Stomach (tissue), 8 donors: ENCODE measurements at regions not wholly inside any gene's neighbourhood (a gene's known extent, or its start where the extent isn't known, plus 50 kb on each side); places are given as distances from the start of the nearest gene placed in this dataset.
"Not testable (repeated sequence)": the region's sequence is repeated elsewhere in the genome, so short reads cannot be mapped to it uniquely, and the experiment has no call there.

ENCODE experiments used
- DNase-seq, 2 donors: peaks; one replicate each; pipeline versions ENCODE4 v3.0.0 to v3.0.0-alpha.2; 2013 to 2019
- H3K27ac ChIP-seq, 5 donors: fragments of 200-600 bp in 4 of 5; sonication (generic) in 4 of 5; one replicate each; pipeline ENCODE4 v1.5.1; 2013 to 2019; ENCODE audit warnings: mild to moderate bottlenecking in 1 of 5, moderate library complexity in 1 of 5
- H3K27me3 ChIP-seq, 3 donors: fragments of 200-600 bp; sonication (generic); one replicate each; pipeline ENCODE4 v1.5.1; 2017 to 2019; ENCODE audit warnings: mixed run types in 1 of 3
- H3K36me3 ChIP-seq, 4 donors: fragments of 200-600 bp; sonication (generic); 1 replicate in 3 of 4; 2 replicates in 1 of 4; pipeline ENCODE4 v1.5.1; 2016 to 2019
- H3K4me1 ChIP-seq, 4 donors: fragments of 200-600 bp; sonication (generic); one replicate each; pipeline ENCODE4 v1.5.1; 2016 to 2019
- H3K4me3 ChIP-seq, 4 donors: fragments of 200-600 bp; sonication (generic) in 3 of 4; one replicate each; pipeline ENCODE4 v1.5.1; 2016 to 2019; ENCODE audit warnings: mild to moderate bottlenecking in 1 of 4
- H3K9me3 ChIP-seq, 4 donors: fragments of 200-600 bp; sonication (generic); one replicate each; pipeline ENCODE4 v1.5.1; 2016 to 2019
- EP300 ChIP-seq: sonication (generic); formaldehyde crosslinking; IDR thresholded peaks from one replicate; pipeline ENCODE4 v1.6.1; 2017; ENCODE audit warnings: antibody characterized with exemption
- POLR2A ChIP-seq, 4 donors: fragments of 450-650 bp; IDR thresholded peaks; one replicate each; pipeline ENCODE4 v1.6.1; 2016; ENCODE audit warnings: antibody characterized with exemption in 4 of 4, control low read depth in 2 of 4, mild to moderate bottlenecking in 1 of 4, moderate library complexity in 1 of 4
- POLR2AphosphoS5 ChIP-seq, 3 donors: sonication (generic); formaldehyde crosslinking; IDR thresholded peaks; one replicate each; pipeline ENCODE4 v1.6.1; 2016; ENCODE audit warnings: antibody characterized with exemption in 3 of 3
- WGBS, 5 donors: extraction: QIAGEN DNeasy Blood & Tissue Kit in 3 of 5; methylation state at CpG; one replicate each; pipeline versions ENCODE4 v1.1.5 to v1.1.7; 2013 to 2018; 5-methylcytosine and 5-hydroxymethylcytosine counted together
- intact Hi-C: fragments of 100-400 bp; cut with DNase I; formaldehyde crosslinking; loops from one replicate; pipeline ENCODE4 v1.15.1; 2023; ENCODE audit warnings: low total_unique reads
- TF ChIP-seq, protein P1 (sequence below), 7 experiments: fragments of 450-650 bp in 4 of 7; fragments of 200-600 bp in 3 of 7; sonication (generic) in 3 of 7; IDR thresholded peaks; one replicate each; pipeline ENCODE4 v1.5.1; 2016 to 2019; ENCODE audit warnings: antibody characterized with exemption in 7 of 7, control low read depth in 2 of 7, mild to moderate bottlenecking in 1 of 7
- donor health status: healthy with polysubstance abuse.
- donor health status: Bipolar disorder and iron deficiency.
- donor health status: healthy.

DNA sequence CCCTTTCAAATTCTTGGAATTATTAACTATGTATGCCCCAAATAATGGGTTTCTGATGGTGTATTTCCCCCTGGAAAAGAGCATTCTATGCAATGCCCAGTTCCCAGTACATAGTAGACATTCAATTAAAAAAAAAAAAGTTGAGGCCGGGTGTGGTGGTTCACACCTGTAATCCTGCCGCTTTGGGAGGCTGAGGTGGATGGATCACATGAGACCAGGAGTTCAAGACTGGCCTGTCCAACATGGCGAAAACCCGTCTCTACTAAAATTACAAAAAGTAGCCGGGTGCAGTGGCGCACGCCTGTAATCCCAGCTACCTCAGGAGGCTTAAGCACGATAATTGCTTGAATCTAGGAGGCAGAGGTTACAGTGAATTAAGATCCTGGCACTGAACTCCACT is 83.3 kb upstream of the ZNF217 start:
- 74 to 84% (median 81%) methylated on average over 8 of the region's 8 CpGs for WGBS, 5 donors
- intact Hi-C loops = no loop called here
- Histone ChIP-seq H3K9me3 (no peaks in the 10 kb centered on the region), H3K27ac (no peak overlapping the region), H3K36me3 (no peaks in the 10 kb centered on the region), H3K4me1 (peaks cover 21 to 40% (median 28%) of the 10 kb centered on the region in 4 donors), H3K27me3 (no peaks in the 10 kb centered on the region), H3K4me3 (no peak overlapping the region)
- no peak for TF ChIP-seq POLR2AphosphoS5 (IDR thresholded peaks at IDR 0.05)
- no peak for DNase-seq

DNA sequence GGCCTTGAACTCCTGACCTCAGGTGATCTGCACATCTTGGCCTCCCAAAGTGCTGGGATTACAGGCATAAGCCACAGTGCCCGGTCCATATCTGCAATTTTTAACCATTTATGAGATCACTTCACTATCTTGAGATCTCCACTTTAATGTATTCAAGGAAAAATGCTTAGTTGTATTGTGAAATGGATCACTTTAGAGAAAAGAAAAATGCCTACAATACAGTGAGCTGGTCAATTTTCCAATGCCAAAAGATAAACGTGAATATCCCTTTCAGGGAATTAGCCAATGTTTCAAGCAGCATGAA is 82.8 kb upstream of the ZNF217 start:
- no peak overlapping the region for H3K4me3 ChIP-seq
- no peak overlapping the region for H3K27ac ChIP-seq
- WGBS, 5 donors = 51 to 71% (median 60%) methylated on average over 2 of the region's 2 CpGs
- H3K27me3 ChIP-seq = no peaks in the 10 kb centered on the region
- H3K4me1 ChIP-seq = peaks cover 21 to 38% (median 28%) of the 10 kb centered on the region in 4 donors
- intact Hi-C loops = no loop called here
- no peaks in the 10 kb centered on the region for H3K9me3 ChIP-seq
- H3K36me3 ChIP-seq = no peaks in the 10 kb centered on the region
- TF ChIP-seq, protein P1, sequence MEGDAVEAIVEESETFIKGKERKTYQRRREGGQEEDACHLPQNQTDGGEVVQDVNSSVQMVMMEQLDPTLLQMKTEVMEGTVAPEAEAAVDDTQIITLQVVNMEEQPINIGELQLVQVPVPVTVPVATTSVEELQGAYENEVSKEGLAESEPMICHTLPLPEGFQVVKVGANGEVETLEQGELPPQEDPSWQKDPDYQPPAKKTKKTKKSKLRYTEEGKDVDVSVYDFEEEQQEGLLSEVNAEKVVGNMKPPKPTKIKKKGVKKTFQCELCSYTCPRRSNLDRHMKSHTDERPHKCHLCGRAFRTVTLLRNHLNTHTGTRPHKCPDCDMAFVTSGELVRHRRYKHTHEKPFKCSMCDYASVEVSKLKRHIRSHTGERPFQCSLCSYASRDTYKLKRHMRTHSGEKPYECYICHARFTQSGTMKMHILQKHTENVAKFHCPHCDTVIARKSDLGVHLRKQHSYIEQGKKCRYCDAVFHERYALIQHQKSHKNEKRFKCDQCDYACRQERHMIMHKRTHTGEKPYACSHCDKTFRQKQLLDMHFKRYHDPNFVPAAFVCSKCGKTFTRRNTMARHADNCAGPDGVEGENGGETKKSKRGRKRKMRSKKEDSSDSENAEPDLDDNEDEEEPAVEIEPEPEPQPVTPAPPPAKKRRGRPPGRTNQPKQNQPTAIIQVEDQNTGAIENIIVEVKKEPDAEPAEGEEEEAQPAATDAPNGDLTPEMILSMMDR (IDR thresholded peaks at IDR 0.05) = no peak
- TF ChIP-seq POLR2AphosphoS5 (IDR thresholded peaks at IDR 0.05) = no peak
- no peak for TF ChIP-seq EP300
- no peak for TF ChIP-seq POLR2A (IDR thresholded peaks at IDR 0.05)
- DNase-seq = no peak

DNA sequence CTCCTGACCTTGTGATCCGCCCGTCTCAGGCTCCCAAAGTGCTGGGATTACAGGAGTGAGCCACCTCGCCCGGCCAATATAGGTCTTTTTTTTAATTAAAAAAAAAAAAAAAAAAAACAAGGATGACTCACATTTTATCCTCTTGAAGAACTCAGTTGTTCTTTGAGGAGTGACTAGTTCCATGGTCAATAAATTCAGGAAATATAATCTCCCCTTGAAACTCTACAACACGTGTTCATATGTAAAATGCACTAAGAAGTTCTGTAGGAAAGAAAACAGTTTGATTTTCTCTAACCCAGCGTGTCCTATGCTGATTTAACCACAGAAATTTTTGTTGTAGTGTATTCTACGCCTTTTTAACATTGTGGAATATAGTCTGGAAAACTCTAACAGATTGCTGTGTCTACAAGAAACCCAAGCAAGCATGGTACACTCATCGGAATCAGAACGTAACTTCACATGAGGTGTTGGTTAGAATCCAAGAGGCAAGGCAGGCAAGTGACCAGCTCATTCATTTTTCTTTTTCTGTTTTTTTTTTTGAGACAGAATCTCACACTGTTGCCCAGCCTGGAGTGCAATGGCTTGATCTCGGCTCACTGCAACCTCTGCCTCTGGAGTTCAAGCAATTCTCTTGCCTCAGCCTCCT is 79.0 kb upstream of the ZNF217 start:
- Histone ChIP-seq H3K9me3 (no peaks in the 10 kb centered on the region), H3K4me3 (no peak overlapping the region), H3K27me3 (no peaks in the 10 kb centered on the region), H3K27ac (no peak overlapping the region), H3K36me3 (no peaks in the 10 kb centered on the region), H3K4me1 (peaks cover 3 to 5% (median 4%) of the 10 kb centered on the region in 4 donors)
- WGBS, 5 donors = 81 to 89% (median 84%) methylated on average over 8 to 10 of the region's 10 CpGs
- DNase-seq = no peak
- TF ChIP-seq EP300 = no peak
- no peak for TF ChIP-seq POLR2A (IDR thresholded peaks at IDR 0.05)
- TF ChIP-seq, protein P1 (IDR thresholded peaks at IDR 0.05) = no peak
- no peak for TF ChIP-seq POLR2AphosphoS5 (IDR thresholded peaks at IDR 0.05)
- intact Hi-C loops = no loop called here

DNA sequence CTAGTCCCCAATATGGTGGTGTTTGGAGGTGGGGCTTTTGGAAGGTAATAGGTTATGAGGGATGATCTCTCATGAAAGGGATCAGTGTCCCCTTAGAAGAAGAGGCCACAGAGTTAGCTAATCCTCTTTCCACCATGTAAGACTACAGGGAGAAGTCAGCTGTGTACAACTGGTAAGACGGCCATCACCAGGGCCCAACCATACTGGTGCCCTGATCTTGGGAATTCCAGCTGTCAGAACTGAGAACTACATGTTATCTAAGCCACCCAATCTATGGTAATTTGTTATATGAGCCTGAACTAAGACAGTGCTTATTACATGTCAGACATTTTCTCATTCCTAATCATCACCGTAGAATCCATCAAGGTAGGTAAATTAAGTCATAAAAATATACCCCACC is 77.7 kb upstream of the ZNF217 start:
- DNase-seq = no peak
- Histone ChIP-seq H3K27me3 (no peaks in the 10 kb centered on the region), H3K9me3 (no peaks in the 10 kb centered on the region), H3K36me3 (no peaks in the 10 kb centered on the region), H3K4me1 (no peaks in the 10 kb centered on the region), H3K27ac (no peak overlapping the region), H3K4me3 (no peak overlapping the region)
- intact Hi-C loops = no loop called here
- TF ChIP-seq, protein P1 (IDR thresholded peaks at IDR 0.05) = no peak
- TF ChIP-seq POLR2A (IDR thresholded peaks at IDR 0.05) (no peak), POLR2AphosphoS5 (IDR thresholded peaks at IDR 0.05) (no peak), EP300 (no peak)
- 87 to 100% (median 98%) methylated on average over 2 of the region's 2 CpGs for WGBS, 5 donors

DNA sequence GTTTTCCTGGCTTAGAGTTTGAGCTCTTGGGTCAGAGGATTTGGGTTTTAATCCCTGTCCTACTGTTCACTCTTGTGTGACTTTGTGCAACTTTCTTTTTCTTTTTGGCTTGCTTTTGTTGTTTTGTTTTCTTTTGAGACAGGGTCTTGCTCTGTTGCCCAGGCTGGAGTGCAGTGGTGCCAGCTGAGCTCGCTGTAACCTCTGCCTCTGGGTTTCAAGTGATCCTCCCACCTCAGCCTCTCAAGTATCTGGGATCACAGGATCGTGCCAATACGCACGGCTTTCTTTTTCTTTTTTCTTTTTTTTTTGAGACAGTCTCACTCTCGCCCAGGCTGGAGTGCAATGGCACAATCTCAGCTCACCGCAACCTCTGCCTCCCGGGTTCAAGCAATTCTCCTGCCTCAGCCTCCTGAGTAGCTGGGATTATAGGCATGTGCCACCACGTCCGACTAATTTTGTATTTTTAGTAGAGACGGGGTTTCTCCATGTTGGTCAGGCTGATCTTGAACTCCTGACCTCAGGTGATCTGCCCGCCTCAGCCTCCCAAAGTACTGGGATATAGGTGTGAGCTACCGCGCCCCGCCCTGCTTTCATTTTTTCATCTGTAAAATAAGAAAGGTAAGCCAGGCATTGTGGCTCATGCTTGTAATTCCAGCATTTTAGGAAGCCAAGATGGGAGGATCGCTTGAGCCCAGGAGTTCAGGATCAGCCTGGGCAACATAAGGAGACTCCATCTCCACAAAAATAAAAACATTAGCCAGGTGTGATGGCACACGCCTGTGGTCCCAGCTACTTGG is 76.1 kb upstream of the ZNF217 start:
- H3K4me3 ChIP-seq, H3K9me3 ChIP-seq, H3K4me1 ChIP-seq, DNase-seq, intact Hi-C loops, H3K36me3 ChIP-seq, H3K27ac ChIP-seq, H3K27me3 ChIP-seq: not testable (repeated sequence)
- 91 to 94% (median 93%) methylated on average over 16 of the region's 16 CpGs for WGBS, 5 donors
